ENCODE measurements at regions not wholly inside any gene's neighbourhood (a gene's known extent, or its start where the extent isn't known, plus 50 kb on each side); places are given as distances from the start of the nearest gene placed in this dataset.

GRCh38 chr6:166774770-166775169, 147.7 kb upstream of the RPS6KA2 start:
- no peak for DNase-seq (ENCODE audit: low read depth in 2 of 2)

GRCh38 chr6:166774292-166774691, 147.2 kb upstream of the RPS6KA2 start:
- no peak for DNase-seq (ENCODE audit: low read depth in 2 of 2)

- no peak for DNase-seq (ENCODE audit: low read depth in 2 of 2)
These were observed 145.5 kb upstream of the RPS6KA2 start for GRCh38 chr6:166772518-166772917.

- no peak for DNase-seq (ENCODE audit: low read depth in 2 of 2)
These were observed 144.7 kb upstream of the RPS6KA2 start for GRCh38 chr6:166771701-166772100.

- DNase-seq (ENCODE audit: low read depth in 2 of 2) = no peak
These were observed 143.4 kb upstream of the RPS6KA2 start for GRCh38 chr6:166770216-166771116.

GRCh38 chr6:166769648-166770047, 142.6 kb upstream of the RPS6KA2 start:
- no peak for DNase-seq (ENCODE audit: low read depth in 2 of 2)

- no peak for DNase-seq (ENCODE audit: low read depth in 2 of 2)
These were observed 141.7 kb upstream of the RPS6KA2 start for GRCh38 chr6:166768761-166769160.

- no peak for DNase-seq (ENCODE audit: low read depth in 2 of 2)
These were observed 140.2 kb upstream of the RPS6KA2 start for GRCh38 chr6:166767230-166767629.

GRCh38 chr6:166766769-166767168, 139.7 kb upstream of the RPS6KA2 start:
- no peak for DNase-seq (ENCODE audit: low read depth in 2 of 2)

GRCh38 chr6:166765234-166765541, 138.1 kb upstream of the RPS6KA2 start:
- no peak for DNase-seq (ENCODE audit: low read depth in 2 of 2)

GRCh38 chr6:166764473-166765233, 137.6 kb upstream of the RPS6KA2 start:
- DNase-seq (ENCODE audit: low read depth in 2 of 2) = no peak

GRCh38 chr6:166763606-166764472, 136.8 kb upstream of the RPS6KA2 start:
- no peak for DNase-seq (ENCODE audit: low read depth in 2 of 2)

- no peak for DNase-seq (ENCODE audit: low read depth in 2 of 2)
These were observed 134.8 kb upstream of the RPS6KA2 start for GRCh38 chr6:166761801-166762200.

GRCh38 chr6:166760288-166760687, 133.2 kb upstream of the RPS6KA2 start:
- DNase-seq (ENCODE audit: low read depth in 2 of 2) = peak; percentile 11 to 46

GRCh38 chr6:166758136-166758704, 131.2 kb upstream of the RPS6KA2 start:
- no peak for DNase-seq (ENCODE audit: low read depth in 2 of 2)

- DNase-seq (ENCODE audit: low read depth in 2 of 2) = no peak
These were observed 130.4 kb upstream of the RPS6KA2 start for GRCh38 chr6:166757232-166758135.

GRCh38 chr6:166754218-166755030, 127.4 kb upstream of the RPS6KA2 start:
- no peak for DNase-seq (ENCODE audit: low read depth in 2 of 2)

GRCh38 chr6:166752928-166753721, 126.1 kb upstream of the RPS6KA2 start:
- no peak for DNase-seq (ENCODE audit: low read depth in 2 of 2)

GRCh38 chr6:166752097-166752496, 125.0 kb upstream of the RPS6KA2 start:
- no peak for DNase-seq (ENCODE audit: low read depth in 2 of 2)

Measured in activated CD8-positive, alpha-beta memory T cell treated with anti-CD3 and anti-CD28 coated beads for 4 hours (primary cell).